ENCODE measurements at regions not wholly inside any gene's neighbourhood (a gene's known extent, or its start where the extent isn't known, plus 50 kb on each side); places are given as distances from the start of the nearest gene placed in this dataset.

DNA sequence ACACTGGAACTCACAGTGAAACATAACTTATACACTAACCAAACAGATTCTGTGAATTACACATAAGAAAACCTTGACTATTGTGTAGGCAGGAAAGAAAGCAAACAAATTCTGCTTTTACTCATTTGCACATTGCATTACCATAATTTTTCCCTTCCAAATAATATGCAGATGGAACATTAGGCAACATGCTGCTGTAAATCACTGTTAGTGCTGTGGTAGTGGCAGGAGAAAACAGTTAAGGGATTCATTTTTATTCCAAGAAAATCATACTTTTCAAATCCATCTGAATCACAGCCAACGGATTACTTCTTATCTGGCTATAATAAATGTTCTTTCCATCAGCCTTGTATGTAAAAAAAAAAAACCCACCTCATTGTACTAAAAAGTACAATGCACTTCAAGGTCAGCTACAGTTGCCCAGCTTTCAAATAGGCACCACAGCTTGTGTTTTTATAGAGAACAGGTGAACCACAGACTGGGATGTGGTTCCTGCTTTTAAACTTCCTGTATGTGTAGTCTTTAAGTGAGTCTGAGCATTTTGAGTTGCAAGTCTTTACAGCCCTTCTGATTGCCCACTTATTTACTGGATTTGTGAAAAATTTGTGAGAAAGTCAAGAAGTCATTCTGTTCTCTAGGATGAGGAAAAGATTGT is 590.0 kb upstream of the SEMA3D start:
- TF ChIP-seq ZFX (IDR thresholded peaks at IDR 0.05; ENCODE audit: borderline replicate concordance), result no peak
- TF ChIP-seq, protein P1, sequence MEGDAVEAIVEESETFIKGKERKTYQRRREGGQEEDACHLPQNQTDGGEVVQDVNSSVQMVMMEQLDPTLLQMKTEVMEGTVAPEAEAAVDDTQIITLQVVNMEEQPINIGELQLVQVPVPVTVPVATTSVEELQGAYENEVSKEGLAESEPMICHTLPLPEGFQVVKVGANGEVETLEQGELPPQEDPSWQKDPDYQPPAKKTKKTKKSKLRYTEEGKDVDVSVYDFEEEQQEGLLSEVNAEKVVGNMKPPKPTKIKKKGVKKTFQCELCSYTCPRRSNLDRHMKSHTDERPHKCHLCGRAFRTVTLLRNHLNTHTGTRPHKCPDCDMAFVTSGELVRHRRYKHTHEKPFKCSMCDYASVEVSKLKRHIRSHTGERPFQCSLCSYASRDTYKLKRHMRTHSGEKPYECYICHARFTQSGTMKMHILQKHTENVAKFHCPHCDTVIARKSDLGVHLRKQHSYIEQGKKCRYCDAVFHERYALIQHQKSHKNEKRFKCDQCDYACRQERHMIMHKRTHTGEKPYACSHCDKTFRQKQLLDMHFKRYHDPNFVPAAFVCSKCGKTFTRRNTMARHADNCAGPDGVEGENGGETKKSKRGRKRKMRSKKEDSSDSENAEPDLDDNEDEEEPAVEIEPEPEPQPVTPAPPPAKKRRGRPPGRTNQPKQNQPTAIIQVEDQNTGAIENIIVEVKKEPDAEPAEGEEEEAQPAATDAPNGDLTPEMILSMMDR (IDR thresholded peaks at IDR 0.05), result no peak
- H3K27ac ChIP-seq, result no peak overlapping the region

DNA sequence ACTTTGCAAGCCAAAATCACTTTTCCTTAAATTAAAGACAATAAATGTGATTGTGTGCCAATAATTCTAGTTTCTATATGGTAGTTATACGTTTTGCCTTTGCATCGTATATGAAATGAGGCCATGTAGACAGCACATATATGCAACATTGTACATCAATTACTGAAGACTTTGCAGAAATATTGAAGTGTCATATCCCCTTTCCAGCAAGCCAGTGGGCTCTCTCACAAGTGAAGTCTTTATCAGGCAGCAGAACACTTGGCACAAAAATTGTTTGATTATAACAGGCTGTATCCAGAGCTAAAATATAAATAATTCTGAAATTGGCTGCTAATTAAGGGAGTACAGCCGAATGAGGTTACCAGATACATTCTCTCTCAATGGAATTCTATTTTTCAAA is 588.6 kb upstream of the SEMA3D start:
- TF ChIP-seq, protein P1 (IDR thresholded peaks at IDR 0.05), result no peak
- no peak for TF ChIP-seq ZFX (IDR thresholded peaks at IDR 0.05; ENCODE audit: borderline replicate concordance)
- H3K27ac ChIP-seq, result no peak overlapping the region

DNA sequence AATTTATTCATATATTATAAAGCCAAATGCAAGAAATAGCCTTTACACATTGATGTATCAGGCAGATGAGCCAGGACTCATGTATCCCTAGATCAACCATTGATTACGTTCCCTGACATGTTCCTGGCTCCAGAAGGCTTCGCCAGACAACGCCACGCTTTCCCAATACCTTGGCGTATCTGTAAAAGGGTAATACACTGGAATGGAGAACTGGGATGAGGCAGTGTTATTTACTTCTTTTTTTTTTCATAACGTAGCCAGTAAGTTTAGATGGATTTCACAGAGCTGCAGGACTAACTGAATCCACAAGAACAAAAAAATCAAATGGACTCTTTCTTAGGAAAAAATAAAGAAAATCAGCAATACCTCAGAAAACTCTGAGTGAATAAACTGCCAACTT is 588.1 kb upstream of the SEMA3D start:
- TF ChIP-seq ZFX (IDR thresholded peaks at IDR 0.05; ENCODE audit: borderline replicate concordance), result no peak
- TF ChIP-seq, protein P1 (IDR thresholded peaks at IDR 0.05), result no peak
- no peak overlapping the region for H3K27ac ChIP-seq

DNA sequence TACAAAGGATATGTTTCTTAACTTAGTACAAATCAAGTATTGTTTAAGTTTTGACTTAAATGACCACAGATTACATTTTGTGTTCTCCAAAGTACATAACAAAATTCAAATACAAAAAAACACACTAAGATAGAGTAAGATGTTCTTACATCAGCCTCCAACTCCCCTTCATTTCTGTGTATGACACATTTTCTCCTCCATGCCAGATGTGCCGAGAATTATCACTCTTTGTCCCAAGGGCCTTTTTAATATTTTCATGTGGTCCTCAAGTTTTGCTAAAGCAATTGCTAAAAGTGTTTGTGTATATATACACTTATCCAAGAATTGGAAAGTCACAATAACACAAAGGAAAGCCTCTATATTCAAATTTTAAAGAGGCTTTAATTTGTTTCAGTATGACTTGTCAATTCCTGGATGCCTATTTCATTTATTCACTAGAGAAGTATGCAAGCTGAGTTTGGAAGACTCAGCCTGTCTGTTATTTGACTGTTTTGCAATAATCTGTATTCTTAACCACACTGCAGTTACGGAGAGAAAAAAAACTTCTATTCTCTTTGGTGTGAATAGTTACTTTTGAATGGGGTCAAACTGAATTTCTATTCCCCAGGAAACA is 586.4 kb upstream of the SEMA3D start:
- H3K27ac ChIP-seq, result no peak overlapping the region
- TF ChIP-seq ZFX (IDR thresholded peaks at IDR 0.05; ENCODE audit: borderline replicate concordance), result no peak
- TF ChIP-seq, protein P1 (IDR thresholded peaks at IDR 0.05), result no peak

DNA sequence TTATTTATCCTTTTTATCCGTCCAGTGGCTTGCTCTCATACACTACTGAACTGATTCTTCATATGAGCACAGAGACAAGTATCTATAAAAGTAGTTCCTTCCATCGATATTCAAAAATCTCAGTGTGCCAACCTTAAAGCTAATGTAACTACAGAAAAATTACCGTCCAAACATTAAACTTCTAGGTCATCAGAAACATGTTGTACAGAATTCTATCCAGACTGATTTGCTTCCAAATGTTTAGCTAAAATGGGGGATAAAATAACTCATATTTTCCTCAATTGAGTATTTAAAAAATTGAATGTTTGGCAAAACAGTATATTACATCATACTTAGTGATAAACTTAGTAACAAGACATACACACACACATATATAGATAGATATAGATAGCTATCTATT is 584.7 kb upstream of the SEMA3D start:
- TF ChIP-seq ZFX (IDR thresholded peaks at IDR 0.05; ENCODE audit: borderline replicate concordance), result no peak
- TF ChIP-seq, protein P1 (IDR thresholded peaks at IDR 0.05), result no peak
- H3K27ac ChIP-seq, result no peak overlapping the region

DNA sequence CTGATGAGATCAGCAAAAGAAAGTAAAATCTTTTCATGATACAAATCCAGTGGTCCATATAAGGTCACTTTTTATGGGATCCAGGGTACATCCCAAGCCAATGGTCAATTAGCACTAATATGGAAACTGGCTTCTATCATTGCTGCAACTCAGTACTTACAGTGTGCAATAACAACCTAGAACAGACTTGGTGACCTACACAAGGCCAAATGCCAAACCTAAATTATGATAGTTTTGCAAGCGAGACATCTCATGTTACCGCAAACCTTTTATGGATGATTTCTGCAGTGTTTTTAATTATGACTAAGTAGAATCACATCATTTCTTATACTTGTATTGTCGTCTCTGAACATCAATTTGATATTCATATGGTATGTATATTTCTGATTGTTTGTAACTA is 583.5 kb upstream of the SEMA3D start:
- TF ChIP-seq, protein P1 (IDR thresholded peaks at IDR 0.05), result no peak
- no peak for TF ChIP-seq ZFX (IDR thresholded peaks at IDR 0.05; ENCODE audit: borderline replicate concordance)

DNA sequence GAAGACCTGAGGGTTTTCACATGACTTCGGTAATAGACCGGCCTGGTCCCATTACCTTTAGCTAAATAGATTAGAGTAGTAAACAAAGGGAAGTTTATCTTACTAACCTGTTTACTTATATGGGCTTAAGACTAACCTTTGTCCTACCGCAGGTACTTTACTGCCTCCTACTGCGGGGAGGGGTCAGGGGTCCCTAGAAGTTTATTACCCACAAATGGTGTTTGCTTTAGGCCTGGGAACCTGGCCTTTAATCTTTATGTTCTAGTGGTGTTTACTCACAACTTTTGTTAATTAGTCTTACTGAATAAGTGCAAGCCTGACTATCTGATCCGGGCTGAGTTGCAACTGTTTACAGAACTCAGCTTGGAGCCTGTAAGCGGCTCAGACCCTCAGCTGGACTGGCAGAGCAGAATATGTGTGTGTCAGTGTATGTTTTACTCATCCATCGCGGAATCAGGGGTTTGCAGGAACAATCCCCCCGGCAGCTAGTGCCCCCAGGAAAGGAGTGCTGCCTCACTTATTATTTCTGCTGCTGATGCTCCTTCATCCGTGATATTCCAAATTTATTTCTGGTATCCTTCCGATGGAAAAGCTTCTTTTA is 578.9 kb upstream of the SEMA3D start:
- TF ChIP-seq, protein P1 (IDR thresholded peaks at IDR 0.05), result 0 out of 2 replicates have a peak, but pooled peaks have one; percentile 23
- no peak for TF ChIP-seq ZFX (IDR thresholded peaks at IDR 0.05; ENCODE audit: borderline replicate concordance)
- H3K27ac ChIP-seq, result peak overlapping the region; percentile 54

More for the DNA sequence above, 583.5 kb upstream of the SEMA3D start:
- H3K27ac ChIP-seq, result no peak overlapping the region
